Trophoblast cell (in vitro differentiated cells and primary cell): ENCODE measurements at regions not wholly inside any gene's neighbourhood (a gene's known extent, or its start where the extent isn't known, plus 50 kb on each side); places are given as distances from the start of the nearest gene placed in this dataset.

Experiments
- DNase-seq, 2 donors: peaks; one replicate each; pipeline ENCODE4 v3.0.0-alpha.2; 2016
- H2AFZ ChIP-seq: 2 replicates; pipeline ENCODE4 v1.6.1; 2013; ENCODE audit warnings: low read length, moderate library complexity, mild to moderate bottlenecking; ENCODE audit not compliant: insufficient read depth, poor library complexity
- H2AK5ac ChIP-seq: 2 replicates; pipeline ENCODE4 v1.6.1; 2013; ENCODE audit warnings: mild to moderate bottlenecking, low read length
- H2BK120ac ChIP-seq: 2 replicates; pipeline ENCODE4 v1.6.1; 2013; ENCODE audit warnings: low read length, mild to moderate bottlenecking, moderate library complexity; ENCODE audit not compliant: insufficient read depth, poor library complexity
- H2BK12ac ChIP-seq: 2 replicates; pipeline ENCODE4 v1.6.1; 2013; ENCODE audit warnings: mild to moderate bottlenecking, low read length, moderate library complexity
- H2BK5ac ChIP-seq: 2 replicates; pipeline ENCODE4 v1.6.1; 2013; ENCODE audit warnings: low read length, low read depth, moderate library complexity, mild to moderate bottlenecking; ENCODE audit not compliant: poor library complexity
- H3K14ac ChIP-seq: 2 replicates; pipeline ENCODE4 v1.6.1; 2013; ENCODE audit warnings: mild to moderate bottlenecking, low read length
- H3K18ac ChIP-seq: 2 replicates; pipeline ENCODE4 v1.6.1; 2013; ENCODE audit warnings: mild to moderate bottlenecking, low read length
- H3K23ac ChIP-seq: 2 replicates; pipeline ENCODE4 v1.6.1; 2013; ENCODE audit warnings: low read length
- H3K27ac ChIP-seq: 2 replicates; pipeline ENCODE4 v1.5.1; 2013; ENCODE audit warnings: low read depth, mild to moderate bottlenecking, inconsistent platforms, low read length, moderate library complexity
- H3K27me3 ChIP-seq: 2 replicates; pipeline ENCODE4 v1.6.1; 2013; ENCODE audit warnings: inconsistent platforms, mild to moderate bottlenecking, low read length, moderate library complexity; ENCODE audit not compliant: insufficient read depth
- H3K36me3 ChIP-seq, 2 experiments: 1 replicate in 1 of 2; 2 replicates in 1 of 2; pipeline ENCODE4 v1.6.1; 2013; ENCODE audit warnings: low read length in 2 of 2, mild to moderate bottlenecking in 2 of 2, moderate library complexity in 1 of 2; ENCODE audit not compliant: insufficient read depth in 2 of 2, control insufficient read depth in 1 of 2
- H3K4ac ChIP-seq: 2 replicates; pipeline ENCODE4 v1.6.1; 2013; ENCODE audit warnings: low read depth, mild to moderate bottlenecking, low read length, moderate library complexity
- H3K4me1 ChIP-seq, 2 experiments: 1 replicate in 1 of 2; 2 replicates in 1 of 2; pipeline ENCODE4 v1.6.1; 2013; ENCODE audit warnings: low read length in 2 of 2, mild to moderate bottlenecking in 2 of 2, moderate library complexity in 1 of 2; ENCODE audit not compliant: insufficient read depth in 2 of 2, control insufficient read depth in 1 of 2
- H3K4me2 ChIP-seq: 2 replicates; pipeline ENCODE4 v1.6.1; 2013; ENCODE audit warnings: inconsistent platforms, mild to moderate bottlenecking, low read length, moderate library complexity
- H3K4me3 ChIP-seq: 2 replicates; pipeline ENCODE4 v1.5.1; 2013; ENCODE audit warnings: mild to moderate bottlenecking, low read depth, low read length, inconsistent platforms
- H3K79me1 ChIP-seq: one replicate; pipeline ENCODE4 v1.6.1; 2013; ENCODE audit warnings: low read length
- H3K79me2 ChIP-seq: 2 replicates; pipeline ENCODE4 v1.6.1; 2013; ENCODE audit warnings: low read length, mild to moderate bottlenecking; ENCODE audit not compliant: control insufficient read depth, insufficient read depth, poor library complexity
- H3K9ac ChIP-seq: 2 replicates; pipeline ENCODE4 v1.6.1; 2013; ENCODE audit warnings: mild to moderate bottlenecking, low read length
- H3K9me3 ChIP-seq: 2 replicates; pipeline ENCODE4 v1.6.1; 2013; ENCODE audit warnings: low read depth, mild to moderate bottlenecking, control low read depth, inconsistent platforms, low read length; ENCODE audit not compliant: insufficient read depth
- H4K12ac ChIP-seq: 2 replicates; pipeline ENCODE4 v1.6.1; 2013; ENCODE audit warnings: low read depth, mild to moderate bottlenecking, low read length, moderate library complexity
- H4K8ac ChIP-seq: 2 replicates; pipeline ENCODE4 v1.6.1; 2013; ENCODE audit warnings: low read depth, mild to moderate bottlenecking, low read length, moderate library complexity
- H4K91ac ChIP-seq: one replicate; pipeline ENCODE4 v1.6.1; 2013; ENCODE audit warnings: low read depth, mild to moderate bottlenecking, low read length, moderate library complexity
- WGBS: extraction: QIAGEN DNeasy Blood & Tissue Kit; methylation state at CpG from one replicate; pipeline ENCODE4 v1.1.7; 2013; ENCODE audit warnings: missing lambda C conversion rate; ENCODE audit not compliant: insufficient read length, insufficient coverage; ENCODE audit errors: extremely low coverage; 5-methylcytosine and 5-hydroxymethylcytosine counted together

GRCh38 chr4:134999169-134999568 is 797.6 kb upstream of the PABPC4L start:
- H3K79me1 ChIP-seq = no peaks in the 10 kb centered on the region
- H2BK120ac ChIP-seq = no peak overlapping the region
- no peak overlapping the region for H4K8ac ChIP-seq
- H3K9me3 ChIP-seq = no peaks in the 10 kb centered on the region
- H4K91ac ChIP-seq = no peak overlapping the region
- DNase-seq = no peak
- no peaks in the 10 kb centered on the region for H3K27me3 ChIP-seq
- H3K4ac ChIP-seq = no peak overlapping the region
- no CpG with 5 or more reads among the region's 2 CpGs for WGBS
- H3K4me3 ChIP-seq = no peak overlapping the region
- no peak overlapping the region for H2AK5ac ChIP-seq
- H3K14ac ChIP-seq = no peak overlapping the region
- no peaks in the 10 kb centered on the region for H3K4me1 ChIP-seq
- no peak overlapping the region for H3K18ac ChIP-seq
- H3K36me3 ChIP-seq = no peaks in the 10 kb centered on the region
- no peak overlapping the region for H2AFZ ChIP-seq
- no peak overlapping the region for H2BK5ac ChIP-seq
- no peak overlapping the region for H3K4me2 ChIP-seq
- no peak overlapping the region for H4K12ac ChIP-seq
- H3K27ac ChIP-seq = no peak overlapping the region
- no peak overlapping the region for H3K9ac ChIP-seq
- H3K79me2 ChIP-seq = no peaks in the 10 kb centered on the region
- H2BK12ac ChIP-seq = no peak overlapping the region
- no peak overlapping the region for H3K23ac ChIP-seq

GRCh38 chr4:134961963-134962362 is 760.4 kb upstream of the PABPC4L start:
- no peaks in the 10 kb centered on the region for H3K27me3 ChIP-seq
- H2BK120ac ChIP-seq = no peak overlapping the region
- no peak overlapping the region for H3K27ac ChIP-seq
- no peak for DNase-seq
- H4K91ac ChIP-seq = no peak overlapping the region
- no peak overlapping the region for H3K4me2 ChIP-seq
- H2BK5ac ChIP-seq = no peak overlapping the region
- H3K9me3 ChIP-seq = no peaks in the 10 kb centered on the region
- no peaks in the 10 kb centered on the region for H3K4me1 ChIP-seq
- H2AK5ac ChIP-seq = no peak overlapping the region
- H3K79me2 ChIP-seq = no peaks in the 10 kb centered on the region
- H2BK12ac ChIP-seq = no peak overlapping the region
- H3K23ac ChIP-seq = no peak overlapping the region
- no peak overlapping the region for H3K4ac ChIP-seq
- no peak overlapping the region for H2AFZ ChIP-seq
- no peaks in the 10 kb centered on the region for H3K36me3 ChIP-seq
- H3K18ac ChIP-seq = no peak overlapping the region
- no peak overlapping the region for H3K14ac ChIP-seq
- H3K79me1 ChIP-seq = no peaks in the 10 kb centered on the region
- no CpG with 5 or more reads among the region's 3 CpGs for WGBS
- H4K8ac ChIP-seq = no peak overlapping the region
- no peak overlapping the region for H3K9ac ChIP-seq
- no peak overlapping the region for H4K12ac ChIP-seq
- H3K4me3 ChIP-seq = no peak overlapping the region

GRCh38 chr4:134958862-134959261 is 757.3 kb upstream of the PABPC4L start:
- Histone ChIP-seq H3K36me3 (no peaks in the 10 kb centered on the region), H4K12ac (no peak overlapping the region), H2AK5ac (no peak overlapping the region), H3K79me1 (no peaks in the 10 kb centered on the region), H3K9ac (no peak overlapping the region), H4K91ac (no peak overlapping the region), H3K27ac (no peak overlapping the region), H3K4me3 (no peak overlapping the region), H2BK12ac (no peak overlapping the region), H2AFZ (no peak overlapping the region), H3K23ac (no peak overlapping the region), H3K27me3 (no peaks in the 10 kb centered on the region), H3K18ac (no peak overlapping the region), H3K4ac (no peak overlapping the region), H3K4me2 (no peak overlapping the region), H3K14ac (no peak overlapping the region), H2BK5ac (no peak overlapping the region), H3K4me1 (no peaks in the 10 kb centered on the region), H2BK120ac (no peak overlapping the region), H3K9me3 (no peaks in the 10 kb centered on the region), H4K8ac (no peak overlapping the region), H3K79me2 (no peaks in the 10 kb centered on the region)
- DNase-seq = no peak
- no CpG with 5 or more reads among the region's 1 CpG for WGBS

- DNase-seq = no peak
- no peak overlapping the region for H4K91ac ChIP-seq
- H3K9ac ChIP-seq = no peak overlapping the region
- no CpG with 5 or more reads among the region's 1 CpG for WGBS
- H3K79me1 ChIP-seq = no peaks in the 10 kb centered on the region
- no peak overlapping the region for H4K8ac ChIP-seq
- no peaks in the 10 kb centered on the region for H3K36me3 ChIP-seq
- no peak overlapping the region for H2AFZ ChIP-seq
- no peak overlapping the region for H3K18ac ChIP-seq
- H3K4ac ChIP-seq = no peak overlapping the region
- no peak overlapping the region for H3K27ac ChIP-seq
- no peak overlapping the region for H2BK5ac ChIP-seq
- H3K79me2 ChIP-seq = no peaks in the 10 kb centered on the region
- H3K9me3 ChIP-seq = no peaks in the 10 kb centered on the region
- H3K27me3 ChIP-seq = no peaks in the 10 kb centered on the region
- no peak overlapping the region for H3K14ac ChIP-seq
- no peak overlapping the region for H4K12ac ChIP-seq
- H3K4me3 ChIP-seq = no peak overlapping the region
- H2BK120ac ChIP-seq = no peak overlapping the region
- H3K23ac ChIP-seq = no peak overlapping the region
- H2BK12ac ChIP-seq = no peak overlapping the region
- H3K4me1 ChIP-seq = no peaks in the 10 kb centered on the region
- H3K4me2 ChIP-seq = no peak overlapping the region
- no peak overlapping the region for H2AK5ac ChIP-seq
Measured at GRCh38 chr4:134955059-134955458, 753.5 kb upstream of the PABPC4L start.
